ENCODE measurements at regions not wholly inside any gene's neighbourhood (a gene's known extent, or its start where the extent isn't known, plus 50 kb on each side); places are given as distances from the start of the nearest gene placed in this dataset.

DNA sequence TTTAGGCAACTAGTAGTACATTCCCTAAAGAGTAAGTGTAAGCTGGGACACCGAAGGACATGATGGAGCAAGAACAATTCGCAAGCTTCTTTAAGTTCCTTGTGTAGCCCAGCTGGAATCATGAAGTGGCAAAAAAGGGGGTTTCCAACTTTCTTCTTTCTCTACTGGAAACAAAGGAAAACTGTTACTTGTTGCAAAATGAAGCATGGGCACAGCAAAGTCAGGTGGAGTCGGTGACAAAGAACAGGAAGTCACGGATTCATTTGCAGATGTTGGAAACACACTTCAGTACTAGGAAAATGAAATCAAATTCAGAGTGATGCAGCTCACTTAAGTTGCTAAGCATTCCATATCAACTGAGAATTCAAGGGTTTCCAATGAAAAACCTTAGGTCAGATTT is 706.9 kb upstream of the STXBP6 start:
- Histone ChIP-seq H3K9me3 (no peaks in the 10 kb centered on the region), H3K4me1 (ENCODE audit: control insufficient read depth in 1 of 2, low read depth in 2 of 2) (no peaks in the 10 kb centered on the region), H3K4me3 (no peak overlapping the region), H3K36me3 (no peaks in the 10 kb centered on the region), H3K27ac (no peak overlapping the region), H3K27me3 (replicated peaks; ENCODE audit: insufficient read depth) (no peaks in the 10 kb centered on the region)
- DNase-seq (ENCODE audit: low spot score) (no peak), ATAC-seq (ENCODE audit: insufficient number of reproducible peaks, low FRiP score, low read depth) (no peak)
- TF ChIP-seq, protein P1, sequence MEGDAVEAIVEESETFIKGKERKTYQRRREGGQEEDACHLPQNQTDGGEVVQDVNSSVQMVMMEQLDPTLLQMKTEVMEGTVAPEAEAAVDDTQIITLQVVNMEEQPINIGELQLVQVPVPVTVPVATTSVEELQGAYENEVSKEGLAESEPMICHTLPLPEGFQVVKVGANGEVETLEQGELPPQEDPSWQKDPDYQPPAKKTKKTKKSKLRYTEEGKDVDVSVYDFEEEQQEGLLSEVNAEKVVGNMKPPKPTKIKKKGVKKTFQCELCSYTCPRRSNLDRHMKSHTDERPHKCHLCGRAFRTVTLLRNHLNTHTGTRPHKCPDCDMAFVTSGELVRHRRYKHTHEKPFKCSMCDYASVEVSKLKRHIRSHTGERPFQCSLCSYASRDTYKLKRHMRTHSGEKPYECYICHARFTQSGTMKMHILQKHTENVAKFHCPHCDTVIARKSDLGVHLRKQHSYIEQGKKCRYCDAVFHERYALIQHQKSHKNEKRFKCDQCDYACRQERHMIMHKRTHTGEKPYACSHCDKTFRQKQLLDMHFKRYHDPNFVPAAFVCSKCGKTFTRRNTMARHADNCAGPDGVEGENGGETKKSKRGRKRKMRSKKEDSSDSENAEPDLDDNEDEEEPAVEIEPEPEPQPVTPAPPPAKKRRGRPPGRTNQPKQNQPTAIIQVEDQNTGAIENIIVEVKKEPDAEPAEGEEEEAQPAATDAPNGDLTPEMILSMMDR (IDR thresholded peaks at IDR 0.05), result no peak

DNA sequence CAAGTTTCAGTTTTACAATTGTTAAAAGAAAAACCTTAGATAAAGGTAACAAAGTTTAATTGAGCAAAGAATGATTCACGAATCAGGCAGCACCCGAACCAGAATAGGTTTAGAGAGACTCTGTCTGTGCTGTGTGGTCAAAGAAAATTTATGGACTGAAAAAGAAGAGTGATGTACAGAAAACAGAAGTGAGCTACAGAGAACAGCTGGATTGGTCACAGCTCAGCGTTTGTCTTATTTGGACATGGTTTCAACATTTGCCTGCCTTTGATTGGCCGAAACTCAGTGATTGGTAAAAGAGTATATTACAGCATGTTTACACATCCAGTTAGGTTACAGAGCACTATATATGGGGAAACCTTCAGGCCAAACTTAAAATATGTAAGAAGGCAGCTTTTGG is 703.2 kb upstream of the STXBP6 start:
- TF ChIP-seq, protein P1 (IDR thresholded peaks at IDR 0.05), result no peak
- H3K36me3 ChIP-seq, result no peaks in the 10 kb centered on the region
- no peak for ATAC-seq (ENCODE audit: insufficient number of reproducible peaks, low FRiP score, low read depth)
- no peaks in the 10 kb centered on the region for H3K27me3 ChIP-seq (replicated peaks; ENCODE audit: insufficient read depth)
- no peaks in the 10 kb centered on the region for H3K9me3 ChIP-seq
- H3K4me1 ChIP-seq (ENCODE audit: control insufficient read depth in 1 of 2, low read depth in 2 of 2), result no peaks in the 10 kb centered on the region
- H3K27ac ChIP-seq, result no peak overlapping the region
- no peak for DNase-seq (ENCODE audit: low spot score)
- no peak overlapping the region for H3K4me3 ChIP-seq

DNA sequence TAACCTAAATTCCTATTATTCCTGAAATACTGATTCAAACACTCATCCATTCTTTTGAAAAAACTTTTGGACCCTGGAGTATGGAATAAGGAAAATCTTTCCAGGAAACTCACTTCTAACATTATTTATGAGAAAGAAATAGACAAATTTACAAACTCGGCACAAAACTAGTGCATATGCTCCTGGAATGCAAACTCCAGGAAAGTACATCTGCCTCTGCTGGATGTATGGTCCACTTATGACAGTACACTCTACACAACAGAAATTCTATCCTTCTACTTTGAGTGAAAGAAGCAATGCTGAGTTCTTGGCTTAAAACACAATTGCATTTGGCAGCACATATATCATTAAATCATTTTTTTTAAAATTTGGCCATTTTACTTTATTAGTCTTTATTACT is 700.5 kb upstream of the STXBP6 start:
- DNase-seq (ENCODE audit: low spot score) (no peak), ATAC-seq (ENCODE audit: insufficient number of reproducible peaks, low FRiP score, low read depth) (no peak)
- TF ChIP-seq, protein P1 (IDR thresholded peaks at IDR 0.05), result no peak
- no peak overlapping the region for H3K4me3 ChIP-seq
- no peak overlapping the region for H3K27ac ChIP-seq
- H3K9me3 ChIP-seq, result no peaks in the 10 kb centered on the region
- no peaks in the 10 kb centered on the region for H3K4me1 ChIP-seq (ENCODE audit: control insufficient read depth in 1 of 2, low read depth in 2 of 2)
- H3K36me3 ChIP-seq, result no peaks in the 10 kb centered on the region
- no peaks in the 10 kb centered on the region for H3K27me3 ChIP-seq (replicated peaks; ENCODE audit: insufficient read depth)
